ENCODE measurements at regions not wholly inside any gene's neighbourhood (a gene's known extent, or its start where the extent isn't known, plus 50 kb on each side); places are given as distances from the start of the nearest gene placed in this dataset.

- no peaks in the 10 kb centered on the region for H3K79me2 ChIP-seq (ENCODE audit: insufficient read depth, low read length)
- H3F3A ChIP-seq (ENCODE audit: insufficient read depth), result no peaks in the 10 kb centered on the region
- H3K27me3 ChIP-seq (ENCODE audit: low read length), result no peaks in the 10 kb centered on the region
- TF ChIP-seq CTCF (IDR thresholded peaks at IDR 0.05; ENCODE audit: insufficient read depth, low read length, poor library complexity, severe bottlenecking), result no peak
- no peak overlapping the region for H3K4me2 ChIP-seq (ENCODE audit: low read depth, low read length, poor library complexity, severe bottlenecking)
- H3K9ac ChIP-seq (ENCODE audit: low read length), result no peak overlapping the region
- no peaks in the 10 kb centered on the region for H3K9me3 ChIP-seq (ENCODE audit: insufficient read depth, low read length)
- H3K9me2 ChIP-seq (replicated peaks; ENCODE audit: insufficient read depth, low read length), result no peaks in the 10 kb centered on the region
- no peak overlapping the region for H3K4me3 ChIP-seq (ENCODE audit: insufficient read depth, low read length, poor library complexity, severe bottlenecking)
- no peak overlapping the region for H3K27ac ChIP-seq (ENCODE audit: low read depth, low read length)
- H3K36me3 ChIP-seq (ENCODE audit: low read length), result no peaks in the 10 kb centered on the region
- no peak overlapping the region for H2AFZ ChIP-seq (ENCODE audit: low read depth, low read length, severe bottlenecking)
- H4K20me1 ChIP-seq (ENCODE audit: low read depth, low read length), result no peaks in the 10 kb centered on the region
Measured at GRCh38 chr12:61781021-61781581, 479.1 kb upstream of the USP15 start.

GRCh38 chr12:61796846-61797245 is 463.4 kb upstream of the USP15 start:
- Histone ChIP-seq H3K27me3 (ENCODE audit: low read length) (no peaks in the 10 kb centered on the region), H3K4me3 (ENCODE audit: insufficient read depth, low read length, poor library complexity, severe bottlenecking) (no peak overlapping the region), H3K36me3 (ENCODE audit: low read length) (no peaks in the 10 kb centered on the region), H3K9me2 (replicated peaks; ENCODE audit: insufficient read depth, low read length) (no peaks in the 10 kb centered on the region), H3K27ac (ENCODE audit: low read depth, low read length) (no peak overlapping the region), H3K9ac (ENCODE audit: low read length) (no peak overlapping the region), H4K20me1 (ENCODE audit: low read depth, low read length) (no peaks in the 10 kb centered on the region), H3K4me2 (ENCODE audit: low read depth, low read length, poor library complexity, severe bottlenecking) (no peak overlapping the region), H3K9me3 (ENCODE audit: insufficient read depth, low read length) (no peaks in the 10 kb centered on the region), H3K79me2 (ENCODE audit: insufficient read depth, low read length) (no peaks in the 10 kb centered on the region), H3F3A (ENCODE audit: insufficient read depth) (no peaks in the 10 kb centered on the region), H2AFZ (ENCODE audit: low read depth, low read length, severe bottlenecking) (no peak overlapping the region)
- TF ChIP-seq CTCF (IDR thresholded peaks at IDR 0.05; ENCODE audit: insufficient read depth, low read length, poor library complexity, severe bottlenecking), result no peak
- no peak for TF ChIP-seq EZH2phosphoT487 (conservative IDR thresholded peaks at IDR 0.05; ENCODE audit: low read length)

GRCh38 chr12:61797266-61797665 is 462.9 kb upstream of the USP15 start:
- Histone ChIP-seq H3K9ac (ENCODE audit: low read length) (no peak overlapping the region), H3K36me3 (ENCODE audit: low read length) (no peaks in the 10 kb centered on the region), H3K27me3 (ENCODE audit: low read length) (no peaks in the 10 kb centered on the region), H3K4me2 (ENCODE audit: low read depth, low read length, poor library complexity, severe bottlenecking) (no peak overlapping the region), H3K79me2 (ENCODE audit: insufficient read depth, low read length) (no peaks in the 10 kb centered on the region), H3K27ac (ENCODE audit: low read depth, low read length) (no peak overlapping the region), H4K20me1 (ENCODE audit: low read depth, low read length) (no peaks in the 10 kb centered on the region), H2AFZ (ENCODE audit: low read depth, low read length, severe bottlenecking) (no peak overlapping the region), H3F3A (ENCODE audit: insufficient read depth) (no peaks in the 10 kb centered on the region), H3K4me3 (ENCODE audit: insufficient read depth, low read length, poor library complexity, severe bottlenecking) (no peak overlapping the region), H3K9me3 (ENCODE audit: insufficient read depth, low read length) (no peaks in the 10 kb centered on the region), H3K9me2 (replicated peaks; ENCODE audit: insufficient read depth, low read length) (no peaks in the 10 kb centered on the region)
- no peak for TF ChIP-seq CTCF (IDR thresholded peaks at IDR 0.05; ENCODE audit: insufficient read depth, low read length, poor library complexity, severe bottlenecking)
- TF ChIP-seq EZH2phosphoT487 (conservative IDR thresholded peaks at IDR 0.05; ENCODE audit: low read length), result no peak
